ENCODE measurements at regions not wholly inside any gene's neighbourhood (a gene's known extent, or its start where the extent isn't known, plus 50 kb on each side); places are given as distances from the start of the nearest gene placed in this dataset.

GRCh38 chr16:7177875-7178274 is 154.8 kb upstream of the RBFOX1 start:
- Histone ChIP-seq H4K20me1 (replicated peaks; ENCODE audit: insufficient read depth) (no peaks in the 10 kb centered on the region), H3K27ac (ENCODE audit: low read depth) (no peak overlapping the region), H3K4me2 (no peak overlapping the region), H3K36me3 (ENCODE audit: insufficient read depth) (no peaks in the 10 kb centered on the region; the same call in 1 of the 2 replicates), H3K9me2 (ENCODE audit: insufficient read depth) (no peaks in the 10 kb centered on the region), H3F3A (replicated peaks; ENCODE audit: low read depth) (no peaks in the 10 kb centered on the region), H3K4me1 (ENCODE audit: insufficient read depth) (no peaks in the 10 kb centered on the region), H3K4me3 (no peak overlapping the region), H2AFZ (no peak overlapping the region), H3K79me2 (replicated peaks; ENCODE audit: insufficient read depth) (no peaks in the 10 kb centered on the region), H3K27me3 (ENCODE audit: insufficient read depth) (no peaks in the 10 kb centered on the region)
- Mint-ChIP-seq H3K36me3 (ENCODE audit: low read depth) (peaks cover 3% of the 10 kb centered on the region; the same call in 1 of the 3 replicates), H3K4me1 (no peaks in the 10 kb centered on the region), H3K9me3 (peaks cover 66% of the 10 kb centered on the region), H3K27me3 (ENCODE audit: insufficient read depth, low read depth, poor library complexity) (no peaks in the 10 kb centered on the region), H3K27ac (no peak overlapping the region), H3K4me3 (no peak overlapping the region)
- no peak for ATAC-seq
- no peak for TF ChIP-seq ZNF462 (CRISPR knock-in tag; IDR thresholded peaks at IDR 0.05)
- no peak for TF ChIP-seq EZH2phosphoT487 (IDR thresholded peaks at IDR 0.05; ENCODE audit: unreplicated experiment)
- DNase-seq (ENCODE audit: low spot score): no peak

- Histone ChIP-seq H2AFZ (no peak overlapping the region), H3K36me3 (ENCODE audit: insufficient read depth) (no peaks in the 10 kb centered on the region; the same call in 1 of the 2 replicates), H3K4me2 (no peak overlapping the region), H3K27me3 (ENCODE audit: insufficient read depth) (no peaks in the 10 kb centered on the region), H3K79me2 (replicated peaks; ENCODE audit: insufficient read depth) (no peaks in the 10 kb centered on the region), H3K9me2 (ENCODE audit: insufficient read depth) (no peaks in the 10 kb centered on the region), H4K20me1 (replicated peaks; ENCODE audit: insufficient read depth) (no peaks in the 10 kb centered on the region), H3K27ac (ENCODE audit: low read depth) (no peak overlapping the region), H3K4me3 (no peak overlapping the region), H3F3A (replicated peaks; ENCODE audit: low read depth) (no peaks in the 10 kb centered on the region), H3K4me1 (ENCODE audit: insufficient read depth) (no peaks in the 10 kb centered on the region)
- peaks cover 2% of the 10 kb centered on the region for H3K27me3 Mint-ChIP-seq (ENCODE audit: insufficient read depth, low read depth, poor library complexity)
- DNase-seq (ENCODE audit: low spot score) (no peak), ATAC-seq (no peak)
- H3K36me3 Mint-ChIP-seq (ENCODE audit: low read depth): peaks cover 7% of the 10 kb centered on the region; the same call in 2 of the 3 replicates
- no peak overlapping the region for H3K4me3 Mint-ChIP-seq
- peaks cover 82% of the 10 kb centered on the region for H3K9me3 Mint-ChIP-seq
- no peak overlapping the region for H3K27ac Mint-ChIP-seq
- H3K4me1 Mint-ChIP-seq: no peaks in the 10 kb centered on the region
- TF ChIP-seq REST (IDR thresholded peaks at IDR 0.05; ENCODE audit: unreplicated experiment) (no peak), EZH2phosphoT487 (IDR thresholded peaks at IDR 0.05; ENCODE audit: unreplicated experiment) (no peak), STAT1 (IDR thresholded peaks at IDR 0.05; ENCODE audit: unreplicated experiment) (no peak), ZNF114 (CRISPR knock-in tag; IDR thresholded peaks at IDR 0.05) (no peak)
Measured at GRCh38 chr16:7171151-7171550, 161.5 kb upstream of the RBFOX1 start.
